NCI-H345 treated with DMSO at 0.1 percent for 48 hours (cell line): ENCODE measurements at regions not wholly inside any gene's neighbourhood (a gene's known extent, or its start where the extent isn't known, plus 50 kb on each side); places are given as distances from the start of the nearest gene placed in this dataset.

Source experiments
- DNase-seq: peaks from one replicate; lab custom pipeline; 2025; ENCODE audit not compliant: unreplicated experiment; lab: John Stamatoyannopoulos, UW

- no peak for DNase-seq
These were observed 122.9 kb upstream of the GRAMD2B start for GRCh38 chr5:126300293-126300692.

DNA sequence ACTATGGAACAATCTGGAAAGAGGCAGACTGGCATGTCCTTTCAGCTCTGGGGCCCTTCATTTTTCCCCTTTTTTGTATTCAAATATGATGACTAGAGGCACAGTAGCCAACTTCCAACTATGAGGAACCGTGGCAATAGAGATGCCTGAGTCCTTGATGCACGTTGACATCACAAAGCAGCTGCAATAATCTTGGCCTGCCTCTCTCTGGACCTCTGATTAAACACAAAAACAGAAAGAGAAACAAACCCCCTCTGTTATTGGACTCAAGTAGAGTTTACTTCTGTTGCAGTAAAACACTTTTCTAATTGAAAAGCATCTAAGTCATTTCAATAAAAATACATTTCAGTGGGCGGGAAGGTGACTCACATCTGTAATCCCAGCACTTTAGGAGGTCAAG, 122.2 kb upstream of the GRAMD2B start:
- no peak for DNase-seq

DNA sequence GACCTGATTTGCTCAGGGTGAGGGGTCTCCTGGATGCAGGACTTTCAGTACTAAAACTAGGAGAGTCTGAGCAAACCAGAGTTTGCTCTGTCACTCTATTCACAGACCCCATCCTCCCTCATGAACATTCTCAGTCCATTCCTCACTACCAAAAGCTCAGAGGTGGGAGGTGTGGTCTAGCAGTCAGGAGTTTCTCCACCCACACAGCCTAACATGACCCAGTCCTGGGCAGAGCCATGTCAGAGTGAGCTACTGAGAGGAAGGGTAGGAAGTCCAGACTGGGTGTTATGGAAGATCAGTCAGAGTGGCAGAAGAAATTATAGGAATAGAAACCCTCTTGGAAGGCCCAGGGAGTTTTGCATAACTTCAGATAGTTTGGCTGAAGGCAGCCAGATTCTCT, 113.3 kb upstream of the GRAMD2B start:
- no peak for DNase-seq

- DNase-seq = no peak
These were observed 111.4 kb upstream of the GRAMD2B start for GRCh38 chr5:126311766-126312165.

DNA sequence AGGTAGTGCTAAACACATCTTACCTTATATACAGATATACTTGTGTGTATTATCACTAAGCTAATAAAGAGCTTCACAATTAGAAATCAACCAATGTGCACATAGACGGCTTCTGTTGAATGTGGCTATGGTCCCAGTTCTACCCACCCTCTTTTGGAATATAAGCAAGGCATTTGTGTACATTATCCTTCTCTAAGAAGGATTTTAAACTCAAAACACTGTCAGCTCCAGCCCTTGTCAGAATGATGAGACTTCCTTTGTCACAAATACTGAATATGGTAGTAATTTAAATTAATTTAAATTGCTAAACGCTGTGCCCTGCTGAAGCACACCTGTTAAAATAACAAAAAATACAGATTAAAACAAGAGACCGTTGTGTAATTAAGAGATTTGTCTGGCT, 107.9 kb upstream of the GRAMD2B start:
- DNase-seq = no peak

- DNase-seq = no peak
These were observed 90.9 kb upstream of the GRAMD2B start for GRCh38 chr5:126332326-126332725.

GRCh38 chr5:126334760-126335159, 88.4 kb upstream of the GRAMD2B start:
- DNase-seq = no peak

DNA sequence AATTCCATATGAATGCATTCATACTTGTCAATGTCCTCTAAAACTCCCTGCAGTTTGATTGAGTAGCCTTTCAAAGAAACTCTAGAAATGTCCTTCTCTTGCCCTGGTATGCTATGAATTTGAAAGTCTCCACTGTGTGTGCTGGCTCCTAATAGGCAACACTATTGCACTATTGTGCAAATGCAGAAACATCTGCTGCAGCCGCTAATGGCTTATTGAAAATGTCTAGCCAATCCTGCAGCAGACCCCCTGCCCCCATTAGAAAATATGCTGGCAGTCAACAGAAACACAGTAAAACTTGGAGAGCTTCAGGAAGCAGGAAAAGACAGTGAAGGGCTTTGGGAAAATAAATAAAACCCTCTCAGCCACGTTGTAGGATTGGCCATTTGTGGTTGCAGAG, 87.3 kb upstream of the GRAMD2B start:
- DNase-seq = no peak

GRCh38 chr5:126338635-126339034, 84.6 kb upstream of the GRAMD2B start:
- DNase-seq = no peak

DNA sequence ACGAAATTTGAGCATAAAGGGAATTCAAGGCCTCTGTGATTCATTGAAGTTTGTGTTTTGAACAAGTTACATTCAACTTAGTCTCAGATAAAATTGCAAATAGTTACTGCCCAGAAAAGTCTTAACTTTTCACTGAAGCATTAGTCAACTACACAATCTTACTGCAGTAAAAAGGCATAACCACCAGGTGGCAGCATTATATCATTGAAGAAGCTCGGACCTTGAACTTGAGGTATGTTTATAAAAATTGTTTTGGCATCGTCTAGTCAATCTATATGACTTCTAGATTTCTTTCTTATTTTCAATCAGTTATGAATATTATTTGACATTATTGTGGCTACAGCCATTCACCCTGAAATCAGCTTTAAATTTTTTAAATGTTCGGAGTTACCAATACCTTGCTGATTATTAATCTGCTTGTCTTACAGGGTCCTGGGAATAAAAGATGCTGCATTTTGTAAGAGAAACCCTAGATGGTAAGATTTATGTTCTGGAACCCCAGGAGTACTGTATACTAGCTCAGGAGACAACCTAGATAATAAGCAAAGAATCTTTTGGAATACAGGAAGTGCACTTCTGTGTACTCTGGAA, 83.9 kb upstream of the GRAMD2B start:
- DNase-seq = peak; percentile 51

DNA sequence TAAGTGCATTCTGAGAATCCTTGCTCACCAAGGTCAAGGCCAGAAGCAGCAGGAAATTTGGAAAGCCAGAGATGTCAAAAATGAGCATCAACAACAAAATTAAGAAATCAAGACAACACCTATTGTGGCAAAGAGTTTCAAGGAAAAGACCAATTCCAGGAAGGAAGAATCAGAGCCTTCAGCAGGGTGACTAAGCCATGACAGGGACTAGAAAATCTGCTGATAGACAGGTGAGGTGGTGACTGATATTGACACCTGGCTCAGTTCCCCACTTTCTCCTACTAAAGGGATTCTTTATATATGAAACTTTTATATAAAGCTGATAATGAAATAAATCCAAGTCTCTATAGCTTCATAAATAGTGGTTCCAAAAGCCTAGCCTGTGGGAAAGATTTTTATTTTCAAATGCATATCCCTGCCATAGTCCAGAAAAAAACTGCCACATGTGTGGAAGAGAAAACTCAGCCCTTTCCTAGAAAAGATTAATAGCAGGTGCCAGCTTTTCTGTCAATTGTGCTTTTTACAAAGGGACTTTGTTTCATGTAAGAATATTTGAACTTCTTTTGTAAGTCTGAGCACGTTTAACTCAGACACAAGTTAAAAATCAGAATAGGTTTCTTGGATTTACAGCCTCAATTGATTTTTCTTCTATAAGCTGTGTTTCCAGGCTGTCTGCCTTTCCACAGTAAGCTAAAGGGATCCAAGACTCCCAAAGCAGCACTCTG, 81.1 kb upstream of the GRAMD2B start:
- no peak for DNase-seq

- peak; percentile 92 for DNase-seq
These were observed 74.2 kb upstream of the GRAMD2B start for GRCh38 chr5:126348855-126349635.

DNA sequence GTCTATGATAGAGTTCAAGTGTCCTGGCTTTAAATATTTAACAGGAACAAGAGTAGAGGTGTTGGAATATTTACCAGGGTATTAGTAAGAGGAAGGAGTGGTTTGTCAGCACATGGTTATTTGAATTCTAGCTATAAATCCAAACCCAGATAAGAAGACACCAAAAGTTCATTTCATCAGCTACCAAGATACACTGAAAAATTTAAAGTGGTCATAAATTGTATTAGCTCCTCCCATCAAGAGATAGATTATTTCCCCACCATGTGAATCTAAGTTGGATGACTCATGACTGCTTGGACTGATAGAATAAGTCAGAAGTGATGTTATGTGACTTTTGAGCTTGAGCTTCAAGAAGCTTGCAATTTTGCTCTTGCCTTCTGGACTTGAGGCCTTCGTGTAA, 72.1 kb upstream of the GRAMD2B start:
- DNase-seq = no peak

- peak; percentile 8 for DNase-seq
These were observed 69.0 kb upstream of the GRAMD2B start for GRCh38 chr5:126354012-126354857.

GRCh38 chr5:126354858-126355731, 68.1 kb upstream of the GRAMD2B start:
- no peak for DNase-seq

GRCh38 chr5:126355940-126356339, 67.3 kb upstream of the GRAMD2B start:
- no peak for DNase-seq

- DNase-seq = no peak
These were observed 65.4 kb upstream of the GRAMD2B start for GRCh38 chr5:126357585-126358342.

GRCh38 chr5:126358525-126358924, 64.7 kb upstream of the GRAMD2B start:
- no peak for DNase-seq

- no peak for DNase-seq
These were observed 63.3 kb upstream of the GRAMD2B start for GRCh38 chr5:126359884-126360283.

DNA sequence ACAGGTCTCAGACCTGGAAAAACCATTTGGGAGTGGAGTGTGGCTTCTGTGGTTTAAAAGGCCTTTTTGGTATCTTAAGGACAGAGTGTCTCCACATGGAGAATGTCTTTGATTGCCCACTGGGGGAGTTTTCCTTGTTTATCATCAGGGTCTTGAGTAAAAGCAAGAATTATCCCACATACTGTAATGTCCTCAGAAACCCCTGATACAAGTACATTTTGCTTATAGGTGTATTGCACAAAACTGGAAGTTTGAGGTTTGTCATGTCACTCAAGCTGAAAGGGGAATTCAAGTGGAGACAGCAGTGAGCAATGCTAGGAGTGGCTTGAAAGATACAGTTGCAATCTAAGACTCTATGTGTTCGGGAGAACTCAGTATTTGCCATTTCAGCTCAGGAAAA, 62.7 kb upstream of the GRAMD2B start:
- DNase-seq = no peak
